Activated CD8-positive, alpha-beta T cell treated with anti-CD3 and anti-CD28 coated beads for 36 hours (primary cell): ENCODE measurements at regions not wholly inside any gene's neighbourhood (a gene's known extent, or its start where the extent isn't known, plus 50 kb on each side); places are given as distances from the start of the nearest gene placed in this dataset.
"Not testable (repeated sequence)": the region's sequence is repeated elsewhere in the genome, so short reads cannot be mapped to it uniquely, and the experiment has no call there.

Experiments used
- ATAC-seq: fragments of 200-7000 bp; cut with Tn5 transposase; one replicate; pipeline ENCODE4 v1.10.0; 2021; ENCODE audit warnings: mild to moderate bottlenecking, moderate library complexity
- CTCF ChIA-PET: fragments of 350-600 bp; sonication (Branson Sonifier 250); formaldehyde crosslinking; loops from one replicate; lab custom pipeline; 2021; ENCODE audit warnings: antibody characterized with exemption; lab: Charles Lee
- POLR2A ChIA-PET: fragments of 350-600 bp; sonication (Branson Sonifier 250); formaldehyde crosslinking; loops from one replicate; lab custom pipeline; 2021; ENCODE audit warnings: antibody characterized with exemption; lab: Charles Lee
- DNase-seq: peaks from one replicate; pipeline ENCODE4 v3.0.0-alpha.2; 2020
- H3K27ac Mint-ChIP-seq: one replicate; pipeline ENCODE4 v1.8.0; 2021; ENCODE audit warnings: mild to moderate bottlenecking, mixed read lengths
- H3K27me3 Mint-ChIP-seq: one replicate; pipeline ENCODE4 v1.8.0; 2021; ENCODE audit warnings: mixed read lengths
- H3K36me3 Mint-ChIP-seq: one replicate; pipeline ENCODE4 v1.8.0; 2021; ENCODE audit warnings: low read depth, mixed read lengths
- H3K4me1 Mint-ChIP-seq: one replicate; pipeline ENCODE4 v1.8.0; 2021; ENCODE audit warnings: low read depth, mixed read lengths
- H3K4me3 Mint-ChIP-seq: one replicate; pipeline ENCODE4 v1.8.0; 2021; ENCODE audit warnings: mild to moderate bottlenecking, moderate library complexity, mixed read lengths
- H3K9me3 Mint-ChIP-seq: one replicate; pipeline ENCODE4 v1.8.0; 2021; ENCODE audit warnings: mixed read lengths
- intact Hi-C: fragments of 100-400 bp; cut with micrococcal nuclease; formaldehyde crosslinking; loops from one replicate; pipeline ENCODE4 v1.10.0; 2022
- TF ChIP-seq, protein P1 (sequence below): fragments of 200-600 bp; IDR thresholded peaks from one replicate; pipeline ENCODE4 v1.8.0; 2022; ENCODE audit warnings: antibody characterized with exemption, mild to moderate bottlenecking

DNA sequence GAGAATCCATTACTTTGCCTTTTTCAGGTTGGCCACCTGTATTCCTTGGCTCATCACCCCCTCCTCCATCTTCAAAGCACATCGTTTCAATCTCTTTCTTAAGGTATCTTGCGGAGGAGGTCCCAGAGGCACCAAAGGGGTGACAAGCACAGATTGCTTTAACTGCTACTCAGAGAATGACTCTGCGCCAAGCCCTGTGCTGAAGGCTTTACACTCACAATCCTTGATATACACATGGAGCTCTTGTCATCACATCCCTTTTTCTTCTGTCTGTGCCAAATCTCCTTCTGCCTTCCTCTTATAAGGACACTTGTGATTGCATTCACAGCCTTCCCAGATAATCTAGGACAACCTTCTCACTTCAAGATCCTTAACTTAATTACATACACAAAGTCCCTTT lies 134.7 kb upstream of the MAMLD1 start:
- ChIA-PET POLR2A (no interaction called here), CTCF (no interaction called here)
- no peak overlapping the region for H3K27ac Mint-ChIP-seq
- TF ChIP-seq, protein P1, sequence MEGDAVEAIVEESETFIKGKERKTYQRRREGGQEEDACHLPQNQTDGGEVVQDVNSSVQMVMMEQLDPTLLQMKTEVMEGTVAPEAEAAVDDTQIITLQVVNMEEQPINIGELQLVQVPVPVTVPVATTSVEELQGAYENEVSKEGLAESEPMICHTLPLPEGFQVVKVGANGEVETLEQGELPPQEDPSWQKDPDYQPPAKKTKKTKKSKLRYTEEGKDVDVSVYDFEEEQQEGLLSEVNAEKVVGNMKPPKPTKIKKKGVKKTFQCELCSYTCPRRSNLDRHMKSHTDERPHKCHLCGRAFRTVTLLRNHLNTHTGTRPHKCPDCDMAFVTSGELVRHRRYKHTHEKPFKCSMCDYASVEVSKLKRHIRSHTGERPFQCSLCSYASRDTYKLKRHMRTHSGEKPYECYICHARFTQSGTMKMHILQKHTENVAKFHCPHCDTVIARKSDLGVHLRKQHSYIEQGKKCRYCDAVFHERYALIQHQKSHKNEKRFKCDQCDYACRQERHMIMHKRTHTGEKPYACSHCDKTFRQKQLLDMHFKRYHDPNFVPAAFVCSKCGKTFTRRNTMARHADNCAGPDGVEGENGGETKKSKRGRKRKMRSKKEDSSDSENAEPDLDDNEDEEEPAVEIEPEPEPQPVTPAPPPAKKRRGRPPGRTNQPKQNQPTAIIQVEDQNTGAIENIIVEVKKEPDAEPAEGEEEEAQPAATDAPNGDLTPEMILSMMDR, result no peak
- H3K36me3 Mint-ChIP-seq, result no peaks in the 10 kb centered on the region
- no peak for DNase-seq
- H3K4me3 Mint-ChIP-seq, result no peak overlapping the region
- no peaks in the 10 kb centered on the region for H3K9me3 Mint-ChIP-seq
- no peaks in the 10 kb centered on the region for H3K27me3 Mint-ChIP-seq
- no peak for ATAC-seq
- intact Hi-C loops, result no loop called here
- peaks cover 2% of the 10 kb centered on the region for H3K4me1 Mint-ChIP-seq

DNA sequence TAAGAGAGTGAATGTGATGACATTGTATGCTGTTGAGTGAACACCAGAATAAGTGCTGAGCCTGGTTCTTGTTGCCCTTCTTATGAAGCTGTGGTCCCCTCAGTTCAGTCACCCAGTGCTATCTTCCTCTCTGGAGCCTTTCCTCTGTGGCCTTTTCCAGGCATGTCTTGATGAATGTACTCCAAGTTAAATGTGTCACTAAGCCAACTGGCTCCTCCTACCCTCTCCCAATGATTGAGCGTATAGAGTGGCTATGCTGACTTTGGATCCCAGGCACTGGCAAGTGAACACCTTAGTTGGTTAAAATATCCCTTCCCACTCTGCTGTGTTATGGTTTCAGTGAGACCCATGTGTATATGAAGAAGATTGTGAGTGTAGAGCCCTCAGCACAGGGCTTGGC lies 134.1 kb upstream of the MAMLD1 start:
- H3K27me3 Mint-ChIP-seq, result no peaks in the 10 kb centered on the region
- CTCF ChIA-PET, result no interaction called here
- intact Hi-C loops, result no loop called here
- TF ChIP-seq, protein P1, result no peak
- H3K36me3 Mint-ChIP-seq, result no peaks in the 10 kb centered on the region
- H3K4me3 Mint-ChIP-seq, result no peak overlapping the region
- H3K9me3 Mint-ChIP-seq, result no peaks in the 10 kb centered on the region
- DNase-seq (no peak), ATAC-seq (no peak)
- H3K27ac Mint-ChIP-seq, result no peak overlapping the region
- POLR2A ChIA-PET, result no interaction called here
- H3K4me1 Mint-ChIP-seq, result peaks cover 2% of the 10 kb centered on the region

DNA sequence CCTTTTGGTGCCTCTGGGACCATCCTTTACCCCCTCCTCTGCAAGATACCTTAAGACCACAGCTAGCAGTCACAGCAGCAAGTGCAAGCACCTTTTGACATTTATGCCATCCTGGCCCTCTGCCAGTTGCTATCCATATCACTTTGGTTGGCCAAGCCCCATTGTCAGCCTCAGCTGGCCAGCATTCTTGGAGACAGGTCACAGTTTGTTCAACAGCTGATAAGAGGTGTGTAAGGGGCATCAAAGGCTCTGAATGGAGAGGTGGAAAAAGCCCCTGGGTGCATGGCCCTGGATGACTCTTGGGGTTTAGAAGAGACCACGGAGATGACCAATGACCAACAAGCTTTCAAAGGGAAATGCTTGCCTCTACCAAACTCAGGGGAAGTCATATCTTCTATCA lies 133.6 kb upstream of the MAMLD1 start:
- POLR2A ChIA-PET, result no interaction called here
- Mint-ChIP-seq H3K4me3 (no peak overlapping the region), H3K27me3 (no peaks in the 10 kb centered on the region), H3K9me3 (no peaks in the 10 kb centered on the region), H3K27ac (no peak overlapping the region), H3K36me3 (no peaks in the 10 kb centered on the region), H3K4me1 (peaks cover 2% of the 10 kb centered on the region)
- ATAC-seq (no peak), DNase-seq (no peak)
- CTCF ChIA-PET, result no interaction called here
- TF ChIP-seq, protein P1, result no peak
- intact Hi-C loops, result no loop called here

DNA sequence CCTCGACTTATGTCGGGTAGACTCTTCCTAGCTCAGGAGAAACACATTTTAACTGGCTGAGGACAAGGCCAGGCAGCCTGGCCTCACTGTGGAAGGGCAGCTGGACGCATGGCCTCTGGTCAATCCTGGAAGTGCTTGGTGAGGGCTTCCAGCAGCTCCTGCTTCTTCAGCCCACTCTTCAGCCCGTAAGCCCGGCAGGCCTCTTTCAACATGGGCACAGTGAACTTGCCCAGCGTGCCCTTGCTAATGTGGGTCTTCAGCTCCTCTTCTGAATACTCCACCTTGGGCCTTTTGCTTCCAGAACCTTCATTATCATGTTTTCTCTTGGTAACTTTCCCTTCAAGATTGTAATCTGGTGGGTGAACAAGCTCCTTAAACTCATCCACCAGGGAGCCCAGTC lies 132.2 kb upstream of the MAMLD1 start:
- not testable (repeated sequence) for H3K27me3 Mint-ChIP-seq, H3K4me1 Mint-ChIP-seq

DNA sequence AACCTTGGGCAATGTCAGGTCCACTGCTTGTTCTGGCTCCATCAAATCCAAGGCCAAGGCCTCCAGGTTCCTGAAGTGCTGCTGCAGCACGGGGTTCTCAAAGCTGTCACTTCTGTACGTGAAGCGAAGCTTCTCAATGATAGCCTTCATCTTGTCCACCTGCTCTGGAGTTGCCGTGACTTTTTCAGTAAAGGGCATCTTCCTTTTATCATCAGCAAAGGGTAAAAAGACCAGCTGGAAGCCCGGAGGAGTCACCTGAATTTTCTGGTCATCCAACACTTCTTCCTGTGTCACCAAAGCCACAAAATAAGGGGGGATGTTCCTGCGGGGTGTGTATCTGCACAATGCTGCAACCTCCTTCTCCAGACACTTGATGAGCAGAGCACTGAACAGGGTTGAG lies 131.7 kb upstream of the MAMLD1 start:
- H3K4me3 Mint-ChIP-seq, H3K9me3 Mint-ChIP-seq, DNase-seq, H3K36me3 Mint-ChIP-seq, CTCF ChIA-PET, POLR2A ChIA-PET, ATAC-seq, H3K4me1 Mint-ChIP-seq, H3K27me3 Mint-ChIP-seq, intact Hi-C loops, H3K27ac Mint-ChIP-seq: not testable (repeated sequence)

More for the DNA sequence above, 132.2 kb upstream of the MAMLD1 start:
- H3K4me3 Mint-ChIP-seq, H3K36me3 Mint-ChIP-seq, CTCF ChIA-PET, H3K27ac Mint-ChIP-seq, DNase-seq, intact Hi-C loops, ATAC-seq, H3K9me3 Mint-ChIP-seq, POLR2A ChIA-PET: not testable (repeated sequence)

DNA sequence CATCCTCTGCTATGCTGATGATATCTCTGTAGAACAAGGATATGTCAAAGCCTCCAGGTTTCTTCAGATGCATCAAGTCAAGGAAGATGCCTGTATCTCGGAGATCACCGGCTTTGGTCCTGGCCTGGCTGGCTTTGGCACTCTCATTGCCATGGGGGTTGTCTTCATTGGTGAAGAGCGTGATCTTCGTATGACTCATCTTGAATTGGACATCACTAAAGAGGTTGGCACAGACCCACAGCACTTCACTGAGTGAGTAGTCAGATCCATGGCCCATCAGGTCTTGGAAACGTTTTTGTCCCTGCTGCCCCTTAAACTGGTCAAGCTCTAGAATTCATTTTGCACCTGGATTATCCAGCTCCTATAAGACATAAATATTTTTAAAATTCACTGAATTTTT lies 130.9 kb upstream of the MAMLD1 start:
- H3K4me1 Mint-ChIP-seq, H3K36me3 Mint-ChIP-seq, H3K4me3 Mint-ChIP-seq, DNase-seq, ATAC-seq, POLR2A ChIA-PET, intact Hi-C loops, H3K27ac Mint-ChIP-seq, H3K9me3 Mint-ChIP-seq, CTCF ChIA-PET, H3K27me3 Mint-ChIP-seq: not testable (repeated sequence)

DNA sequence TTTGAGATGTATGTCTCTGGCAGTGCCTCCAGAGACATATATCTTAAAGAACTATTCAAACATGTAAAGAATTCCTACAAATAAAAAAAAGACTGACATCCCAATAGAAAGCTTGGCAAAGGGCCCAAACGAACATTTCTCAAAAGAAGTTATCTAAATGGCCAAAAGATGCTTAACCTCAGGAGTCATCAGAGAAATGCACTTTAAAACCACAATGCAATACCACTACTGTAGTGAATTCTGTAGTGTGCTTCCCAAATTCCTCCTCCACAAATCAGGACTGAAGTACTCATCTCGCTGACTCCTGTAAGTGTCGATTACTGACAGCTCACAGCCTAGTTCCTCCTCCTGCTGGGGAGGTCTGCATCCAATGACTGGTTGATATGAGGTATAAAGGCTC lies 129.0 kb upstream of the MAMLD1 start:
- DNase-seq (no peak), ATAC-seq (no peak)
- Mint-ChIP-seq H3K9me3 (no peaks in the 10 kb centered on the region), H3K27ac (no peak overlapping the region), H3K4me1 (no peaks in the 10 kb centered on the region), H3K36me3 (no peaks in the 10 kb centered on the region), H3K27me3 (no peaks in the 10 kb centered on the region), H3K4me3 (no peak overlapping the region)
- ChIA-PET POLR2A (no interaction called here), CTCF (no interaction called here)
- intact Hi-C loops, result no loop called here
- TF ChIP-seq, protein P1, result no peak
